ELR (cell line): ENCODE measurements at regions not wholly inside any gene's neighbourhood (a gene's known extent, or its start where the extent isn't known, plus 50 kb on each side); places are given as distances from the start of the nearest gene placed in this dataset.
"Not testable (repeated sequence)": the region's sequence is repeated elsewhere in the genome, so short reads cannot be mapped to it uniquely, and the experiment has no call there.

Experiments
- DNase-seq: peaks from one replicate; pipeline ENCODE4 v3.0.0-alpha.2; 2015; ENCODE audit warnings: low read depth

DNA sequence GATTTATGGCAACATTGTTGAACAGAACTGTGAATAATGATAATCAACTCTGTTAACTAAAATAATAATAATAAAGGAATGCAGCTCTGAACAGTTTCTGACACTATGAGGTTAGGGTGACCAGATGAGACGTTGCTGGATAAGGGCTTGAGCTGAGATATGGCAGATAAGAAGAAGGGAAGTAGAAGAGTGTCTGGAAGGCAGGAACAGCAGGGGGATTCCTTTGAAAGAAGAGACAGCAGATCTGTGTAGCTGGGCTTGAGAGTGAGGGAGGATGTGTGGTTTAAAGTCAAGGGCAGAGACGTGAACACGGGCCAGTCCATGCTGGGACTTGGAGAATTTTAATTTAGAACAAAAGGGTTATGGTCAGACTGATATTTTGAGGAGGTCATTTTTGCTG lies 273.1 kb upstream of the SLC14A2 start:
- DNase-seq = no peak

- DNase-seq = no peak
Measured at GRCh38 chr18:45342653-45343052, 272.6 kb upstream of the SLC14A2 start.

DNA sequence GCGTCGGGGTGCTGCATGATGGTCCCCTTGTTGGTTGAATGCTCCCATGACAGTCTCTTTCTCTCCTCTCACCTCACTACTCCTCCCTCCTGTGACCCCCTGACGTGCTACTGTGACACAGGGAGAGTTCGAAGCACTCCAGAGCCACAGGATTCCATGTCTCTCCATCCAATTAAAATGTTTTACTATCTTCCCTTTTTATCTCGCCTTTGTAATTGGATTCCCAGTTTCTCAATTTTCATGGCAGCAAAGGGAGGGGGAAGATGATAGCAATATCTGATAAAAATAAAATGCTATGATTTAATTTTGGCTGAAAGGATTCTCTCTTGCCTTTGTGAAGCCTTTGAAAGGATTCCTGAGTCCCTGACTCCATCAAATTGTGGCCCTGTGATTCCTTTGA lies 271.9 kb upstream of the SLC14A2 start:
- DNase-seq = no peak

DNA sequence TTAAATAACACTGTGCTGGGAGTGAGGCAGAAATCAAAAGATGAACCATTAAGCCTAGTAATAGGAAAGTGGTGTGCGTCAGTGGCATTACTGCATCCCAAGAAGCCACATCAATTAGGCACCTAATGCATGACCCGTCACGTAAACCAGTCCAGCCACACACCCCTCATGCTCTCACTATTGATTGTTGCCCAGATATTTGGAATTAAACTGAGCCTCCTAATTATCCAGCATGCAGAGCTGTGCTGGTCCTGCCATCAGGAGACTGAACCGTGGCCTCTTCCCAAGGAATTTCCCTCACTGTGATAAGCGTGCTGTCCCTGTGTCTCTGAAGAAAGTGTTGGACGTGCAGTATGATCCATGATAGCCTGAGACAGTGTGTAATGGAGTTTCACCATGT lies 270.6 kb upstream of the SLC14A2 start:
- DNase-seq = not testable (repeated sequence)

DNA sequence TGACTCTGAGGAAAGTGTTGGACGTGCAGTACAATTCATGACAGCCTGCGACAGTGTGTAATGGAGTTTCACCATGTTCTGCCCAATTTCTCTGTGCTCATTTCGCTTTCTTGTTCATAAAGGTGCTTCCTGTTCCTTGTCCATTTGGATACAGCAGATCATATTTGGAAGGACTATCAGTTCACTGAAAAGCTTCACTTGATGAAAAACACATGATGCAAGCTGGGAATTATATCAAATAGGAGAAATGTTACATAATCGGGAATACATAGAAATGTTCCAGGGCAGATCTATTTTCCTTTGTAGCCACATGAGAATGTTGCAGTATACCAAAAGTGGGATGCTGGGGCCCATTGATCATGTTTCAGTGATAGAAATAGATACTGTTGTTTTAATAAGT lies 266.3 kb upstream of the SLC14A2 start:
- no peak for DNase-seq

GRCh38 chr18:45349467-45349866 lies 265.8 kb upstream of the SLC14A2 start:
- no peak for DNase-seq

GRCh38 chr18:45350404-45351156 lies 264.7 kb upstream of the SLC14A2 start:
- DNase-seq = no peak

GRCh38 chr18:45352874-45353273 lies 262.4 kb upstream of the SLC14A2 start:
- DNase-seq = no peak

DNA sequence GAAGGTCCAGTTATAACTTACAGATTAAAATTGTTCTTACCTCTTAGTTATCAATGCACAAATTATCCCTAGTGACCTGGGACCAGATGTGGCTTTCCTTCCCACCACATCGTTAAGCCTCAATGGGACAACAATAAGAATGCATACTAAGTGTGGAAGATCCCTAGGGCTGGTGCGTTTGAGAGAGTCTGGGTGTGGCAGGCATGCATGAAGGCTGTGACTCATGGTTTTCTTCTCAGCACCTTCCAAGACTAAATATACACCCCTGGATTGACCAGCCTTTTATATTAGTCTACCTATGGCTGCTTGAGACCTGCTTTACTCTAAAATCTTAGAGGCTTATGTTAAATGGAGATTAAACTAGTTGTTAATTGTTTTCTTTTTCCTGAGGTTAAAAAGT lies 261.7 kb upstream of the SLC14A2 start:
- no peak for DNase-seq

GRCh38 chr18:45355944-45356520 lies 259.2 kb upstream of the SLC14A2 start:
- no peak for DNase-seq

- no peak for DNase-seq
Measured at GRCh38 chr18:45357686-45358470, 257.4 kb upstream of the SLC14A2 start.

DNA sequence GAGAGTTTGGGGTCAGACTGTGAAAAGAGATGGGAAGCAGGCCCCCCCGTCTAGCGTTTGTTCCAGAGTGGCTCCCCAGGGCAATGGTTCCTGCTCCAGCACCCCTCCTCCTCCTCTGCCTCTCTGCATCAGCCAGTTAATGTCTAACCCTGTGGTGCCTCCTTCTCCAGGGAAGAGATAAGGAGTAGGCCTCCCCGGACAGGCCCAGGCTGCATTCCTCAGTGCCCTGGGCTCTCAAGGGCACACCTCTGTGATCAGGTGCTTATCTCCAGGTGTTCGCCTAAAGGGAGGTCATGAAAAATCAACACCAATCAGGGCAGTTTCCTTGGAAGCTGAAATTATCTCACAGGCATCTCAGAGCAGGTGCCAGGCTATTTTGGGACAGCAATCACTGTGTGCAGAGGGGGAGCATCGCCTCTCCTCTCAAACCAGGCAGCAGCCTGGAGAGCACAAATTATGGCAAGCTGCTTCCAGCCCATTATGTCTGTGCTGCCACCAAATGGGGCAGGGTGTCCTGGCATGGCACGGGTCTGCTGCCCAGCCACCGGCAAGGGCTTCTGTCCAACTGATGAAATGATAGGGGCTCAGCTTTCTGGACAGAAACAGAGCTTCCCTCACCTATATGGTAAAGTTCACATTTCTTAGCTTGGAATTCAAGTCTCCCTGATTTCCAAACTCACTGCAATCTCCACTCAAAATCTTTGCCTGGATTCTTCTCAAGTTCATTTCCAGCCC lies 255.8 kb upstream of the SLC14A2 start:
- DNase-seq = no peak

GRCh38 chr18:45361125-45361851 lies 254.0 kb upstream of the SLC14A2 start:
- no peak for DNase-seq

DNA sequence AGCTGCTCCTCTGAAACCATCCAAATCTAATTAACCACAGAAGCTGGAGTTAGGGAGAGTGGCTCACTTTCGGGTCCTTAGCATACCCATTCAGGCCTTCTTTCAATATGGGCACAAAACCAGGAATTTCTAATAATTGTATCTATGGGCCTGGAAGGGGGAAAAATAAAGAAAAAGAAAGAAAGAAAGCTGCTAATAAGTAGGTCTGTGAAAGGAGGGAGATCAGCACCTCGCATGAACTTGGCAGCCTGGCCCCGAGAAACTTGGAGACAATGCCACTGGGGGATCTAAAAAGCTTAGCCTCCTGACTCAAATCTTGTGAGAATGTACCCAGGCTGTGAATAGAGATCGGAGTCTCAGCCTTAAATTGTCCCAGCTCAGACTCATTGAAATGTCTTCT lies 252.1 kb upstream of the SLC14A2 start:
- no peak for DNase-seq

GRCh38 chr18:45365835-45366234 lies 249.4 kb upstream of the SLC14A2 start:
- no peak for DNase-seq

- DNase-seq = no peak
Measured at GRCh38 chr18:45370255-45371010, 244.8 kb upstream of the SLC14A2 start.

DNA sequence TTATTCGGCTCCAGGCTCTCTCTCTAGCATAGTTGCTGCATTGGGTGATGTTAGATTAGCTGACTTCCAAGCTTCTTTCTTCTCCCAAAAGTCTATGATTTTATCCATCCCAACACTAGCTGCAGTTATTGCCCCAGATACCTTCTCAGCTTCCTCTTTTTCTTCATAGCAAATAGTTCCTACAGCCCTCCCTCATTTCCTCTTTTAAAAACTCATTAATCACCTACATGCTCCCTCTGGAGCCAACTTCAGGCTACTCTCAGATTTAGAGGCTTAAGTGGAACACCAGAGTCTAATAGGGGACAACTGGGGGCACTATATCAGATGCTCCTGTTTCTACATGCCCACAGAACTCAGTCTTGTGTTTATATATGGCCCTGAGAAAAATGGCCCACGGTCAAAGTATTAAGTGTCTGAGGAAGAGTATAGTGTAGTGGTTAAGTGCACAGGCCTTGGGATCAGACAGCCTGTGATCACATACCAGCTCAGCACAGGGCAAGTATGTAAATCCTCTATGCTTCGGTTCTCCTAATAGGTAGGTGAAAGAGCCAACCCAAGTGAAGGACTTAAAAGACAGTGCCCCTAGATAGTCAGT lies 241.9 kb upstream of the SLC14A2 start:
- no peak for DNase-seq

- DNase-seq = no peak
Measured at GRCh38 chr18:45374236-45374635, 241.0 kb upstream of the SLC14A2 start.

DNA sequence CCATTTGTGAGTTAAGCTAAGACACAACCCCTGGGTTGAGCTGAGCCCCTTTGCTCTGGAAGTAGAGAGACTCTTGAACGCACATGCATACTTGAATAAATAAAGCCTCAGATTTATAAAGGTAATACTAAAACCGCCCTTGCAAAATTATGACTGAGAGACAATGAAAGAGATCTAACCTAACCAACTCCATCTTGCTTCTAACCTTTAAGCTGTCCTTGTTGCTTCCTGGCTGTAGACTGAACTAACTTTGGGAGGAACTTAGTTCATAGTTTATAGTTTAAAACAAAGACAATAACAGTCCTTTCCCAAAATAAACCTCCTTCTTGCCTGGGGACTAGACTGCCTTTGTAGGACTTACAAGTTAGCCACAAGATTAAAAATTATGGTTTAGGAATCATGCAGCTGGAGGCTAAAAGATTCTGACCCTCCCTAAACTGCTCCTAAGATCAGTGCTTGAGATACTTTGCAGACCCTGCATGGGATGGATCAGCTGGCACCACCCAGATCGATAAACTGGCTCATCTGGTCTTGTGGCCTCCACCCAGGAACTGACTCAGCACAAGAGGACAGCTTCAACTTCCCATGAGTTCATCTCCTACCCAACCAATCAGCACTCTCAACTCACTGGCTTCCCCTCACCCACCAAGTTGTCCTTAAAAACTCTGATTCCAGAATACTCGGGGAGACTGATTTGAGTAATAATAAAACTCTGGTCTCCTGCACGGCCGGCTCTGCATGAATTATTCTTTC lies 240.2 kb upstream of the SLC14A2 start:
- no peak for DNase-seq

DNA sequence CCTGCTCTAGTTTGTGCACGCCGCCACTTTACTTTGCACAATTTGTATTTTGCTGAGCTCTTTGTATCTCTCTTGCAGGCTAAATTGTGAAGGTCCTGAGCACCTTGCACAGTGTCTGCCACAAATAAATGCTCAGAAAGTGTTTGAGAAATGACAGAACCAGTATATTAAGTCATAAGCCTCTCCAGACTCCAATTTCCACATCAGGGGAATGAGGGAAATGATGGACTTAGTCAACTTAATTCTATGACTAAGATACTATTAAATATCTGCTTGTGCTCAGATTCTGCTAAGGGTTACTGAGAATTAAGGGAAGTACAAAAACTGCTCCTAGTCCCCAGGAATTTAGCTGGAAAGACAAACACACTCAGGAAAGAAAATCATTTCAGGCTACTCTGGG lies 239.1 kb upstream of the SLC14A2 start:
- no peak for DNase-seq
